ENCODE measurements at regions not wholly inside any gene's neighbourhood (a gene's known extent, or its start where the extent isn't known, plus 50 kb on each side); places are given as distances from the start of the nearest gene placed in this dataset.

- DNase-seq, result no peak
Observed at GRCh38 chr10:2980791-2981360, 86.5 kb upstream of the PFKP start.

GRCh38 chr10:2980116-2980515 lies 87.2 kb upstream of the PFKP start:
- DNase-seq, result no peak

GRCh38 chr10:2979306-2979705 lies 88.0 kb upstream of the PFKP start:
- no peak for DNase-seq

- DNase-seq, result no peak
Observed at GRCh38 chr10:2978574-2979273, 88.6 kb upstream of the PFKP start.

- DNase-seq, result no peak
Observed at GRCh38 chr10:2978111-2978510, 89.2 kb upstream of the PFKP start.

- no peak for DNase-seq
Observed at GRCh38 chr10:2974503-2975207, 92.7 kb upstream of the PFKP start.

GRCh38 chr10:2974083-2974482 lies 93.3 kb upstream of the PFKP start:
- DNase-seq, result no peak

GRCh38 chr10:2972810-2973209 lies 94.5 kb upstream of the PFKP start:
- DNase-seq, result no peak

GRCh38 chr10:2972216-2972615 lies 95.1 kb upstream of the PFKP start:
- DNase-seq, result no peak

- DNase-seq, result no peak
Observed at GRCh38 chr10:2970190-2970823, 97.0 kb upstream of the PFKP start.

GRCh38 chr10:2968401-2969058 lies 98.8 kb upstream of the PFKP start:
- no peak for DNase-seq

GRCh38 chr10:2966134-2966533 lies 101.2 kb upstream of the PFKP start:
- DNase-seq, result no peak

- DNase-seq, result no peak
Observed at GRCh38 chr10:2964632-2965296, 102.6 kb upstream of the PFKP start.

GRCh38 chr10:2963889-2964631 lies 103.3 kb upstream of the PFKP start:
- DNase-seq, result no peak

GRCh38 chr10:2962194-2962593 lies 105.2 kb upstream of the PFKP start:
- no peak for DNase-seq

GRCh38 chr10:2958659-2959058 lies 108.7 kb upstream of the PFKP start:
- no peak for DNase-seq

GRCh38 chr10:2957785-2958184 lies 109.6 kb upstream of the PFKP start:
- no peak for DNase-seq

GRCh38 chr10:2955064-2955463 lies 112.3 kb upstream of the PFKP start:
- DNase-seq, result no peak

GRCh38 chr10:2953495-2953894 lies 113.9 kb upstream of the PFKP start:
- no peak for DNase-seq

GRCh38 chr10:2951235-2951835 lies 116.0 kb upstream of the PFKP start:
- DNase-seq, result no peak

GRCh38 chr10:2950546-2950945 lies 116.8 kb upstream of the PFKP start:
- DNase-seq, result no peak

GRCh38 chr10:2949948-2950354 lies 117.4 kb upstream of the PFKP start:
- DNase-seq, result peak; percentile 34 to 42
